HG03442 (cell line): ENCODE measurements at regions not wholly inside any gene's neighbourhood (a gene's known extent, or its start where the extent isn't known, plus 50 kb on each side); places are given as distances from the start of the nearest gene placed in this dataset.

Source experiments
- ATAC-seq: cut with Tn5 transposase; IDR thresholded peaks from one replicate; pipeline ENCODE4 v1.9.1; 2021; ENCODE audit warnings: mild to moderate bottlenecking, moderate library complexity; ENCODE audit not compliant: unreplicated experiment

DNA sequence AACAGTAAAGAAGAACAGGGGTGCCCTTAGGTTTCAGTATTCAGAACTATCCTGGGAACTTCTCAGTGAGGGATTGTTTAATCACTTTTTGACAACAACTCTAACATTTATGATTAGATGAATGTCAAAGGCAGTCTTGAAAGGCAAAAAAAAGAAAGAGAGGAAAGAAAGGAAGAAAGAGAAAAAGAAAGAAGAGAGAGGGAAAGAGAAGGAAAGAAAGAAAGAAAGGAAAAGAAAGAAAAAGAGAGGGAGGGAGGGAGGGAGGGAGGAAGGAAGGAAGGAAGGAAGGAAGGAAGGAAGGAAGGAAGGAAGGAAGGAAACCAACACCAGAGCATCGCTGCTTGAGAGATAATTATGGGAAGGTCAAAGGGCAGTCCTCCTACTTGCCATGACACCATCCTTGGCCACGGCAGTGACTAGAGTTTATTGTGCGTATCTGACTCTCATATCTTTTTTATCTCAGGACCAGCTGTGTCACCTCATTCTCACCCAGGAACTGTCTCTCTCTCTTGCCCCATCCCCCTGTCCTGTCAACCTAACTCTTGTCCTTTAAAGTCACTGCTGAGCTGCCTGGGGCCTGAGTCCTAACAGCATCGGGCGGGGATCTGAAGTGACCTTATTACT lies 96.8 kb upstream of the ATXN1 start:
- ATAC-seq, result no peak

GRCh38 chr6:16855460-16855859 lies 94.2 kb upstream of the ATXN1 start:
- peak; percentile 37 for ATAC-seq

DNA sequence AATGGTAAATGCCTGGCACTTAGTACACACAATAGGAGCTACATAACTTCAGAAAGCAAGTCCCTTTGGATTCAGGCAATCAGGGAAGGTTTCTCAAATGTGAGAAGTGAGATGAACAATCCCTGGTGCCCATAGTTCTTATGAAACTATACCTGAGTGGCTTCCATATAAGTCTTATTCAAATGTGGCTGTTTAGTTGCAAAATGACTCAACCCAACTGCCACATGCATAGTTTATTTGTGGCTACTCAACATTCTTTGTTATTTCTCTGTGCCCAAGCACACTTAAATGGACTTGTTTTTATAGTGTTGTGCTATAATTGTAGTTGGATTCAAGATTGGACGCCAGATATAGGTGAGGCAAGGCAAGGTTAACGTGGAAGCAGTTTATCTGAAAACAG lies 93.7 kb upstream of the ATXN1 start:
- peak; percentile 87 for ATAC-seq

- ATAC-seq, result no peak
Observed at GRCh38 chr6:16852671-16853070, 91.4 kb upstream of the ATXN1 start.

GRCh38 chr6:16851758-16852157 lies 90.5 kb upstream of the ATXN1 start:
- ATAC-seq, result peak; percentile 35

- no peak for ATAC-seq
Observed at GRCh38 chr6:16851044-16851540, 89.8 kb upstream of the ATXN1 start.

DNA sequence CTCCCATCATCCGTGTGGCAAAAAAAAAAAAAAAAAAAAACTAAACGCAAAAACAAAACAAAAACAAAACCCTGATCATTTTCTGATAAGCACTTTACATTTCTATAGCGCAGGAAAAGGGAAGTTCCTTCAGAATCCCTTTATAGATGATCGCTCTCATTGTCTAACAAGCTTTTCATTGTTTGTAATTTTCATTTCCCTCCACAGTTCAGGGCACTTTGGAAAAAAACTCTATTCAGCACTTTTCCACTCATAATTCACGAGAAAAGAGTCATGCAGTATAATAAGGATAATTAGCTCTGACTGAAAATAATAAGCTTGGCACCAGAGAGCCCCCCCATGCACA lies 89.4 kb upstream of the ATXN1 start:
- ATAC-seq, result no peak

DNA sequence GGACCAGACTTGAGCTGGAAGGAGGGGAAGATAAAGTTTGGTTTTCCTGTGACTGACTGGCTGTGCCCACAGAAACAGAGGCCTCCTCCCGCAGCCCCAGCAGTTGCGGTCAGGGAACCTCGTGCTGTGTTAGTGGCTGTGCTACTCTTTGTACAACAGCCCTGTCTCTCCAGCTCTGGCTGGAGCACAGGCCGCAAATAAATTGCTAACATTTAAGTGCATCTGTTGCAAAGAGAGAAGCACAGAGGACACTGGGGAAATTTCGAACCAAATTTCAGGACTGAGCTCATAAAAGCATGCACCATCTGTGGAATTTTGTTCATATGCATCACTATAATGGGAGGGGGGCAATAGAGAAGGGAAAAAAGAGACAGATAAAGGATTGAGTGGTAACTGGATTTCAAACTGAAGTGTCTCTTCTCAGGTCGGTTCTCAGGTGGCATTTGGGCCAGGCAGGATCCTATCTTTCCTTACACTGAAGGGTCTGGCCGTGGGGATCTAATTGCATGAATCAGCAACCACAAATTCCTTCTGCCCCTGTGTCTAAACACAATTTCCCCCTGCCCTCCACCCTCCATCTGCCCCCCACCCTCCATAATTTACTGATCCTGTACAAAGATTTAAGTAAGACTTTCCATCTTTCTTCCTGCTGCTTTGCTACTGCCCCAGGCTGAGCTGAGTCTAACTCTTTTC lies 88.9 kb upstream of the ATXN1 start:
- ATAC-seq, result no peak

DNA sequence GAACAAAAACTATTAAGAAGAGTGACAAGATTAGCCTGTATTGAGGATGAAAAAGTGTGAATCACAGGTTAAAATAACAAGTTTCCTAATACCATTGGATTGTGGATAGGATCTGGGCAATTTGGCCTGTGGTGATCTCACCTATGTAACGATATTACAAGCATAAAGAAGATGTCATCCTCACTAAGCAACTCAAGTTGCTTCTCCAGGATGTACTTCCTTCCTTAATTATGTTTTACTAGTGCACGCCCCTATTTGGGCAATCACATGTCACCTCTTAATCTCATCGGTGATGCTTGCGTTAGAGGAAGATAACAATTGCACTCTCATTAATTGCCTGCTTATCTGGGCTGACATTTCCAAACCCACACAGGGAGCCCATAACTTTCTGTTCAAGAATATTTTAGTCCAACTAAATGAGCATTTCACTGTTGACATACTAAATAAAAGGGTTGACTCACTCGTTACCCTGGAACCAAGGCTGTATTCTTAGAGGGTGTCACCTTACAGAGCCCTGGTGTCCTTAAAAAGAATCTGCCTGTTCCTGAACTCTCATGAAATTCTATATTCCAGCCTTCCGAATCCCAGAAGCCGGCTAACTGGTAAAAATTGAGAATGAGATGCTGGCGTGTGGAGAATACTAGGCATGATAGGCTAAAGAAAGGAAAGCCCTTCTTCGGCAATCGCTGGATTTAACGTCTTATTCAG lies 88.2 kb upstream of the ATXN1 start:
- no peak for ATAC-seq

DNA sequence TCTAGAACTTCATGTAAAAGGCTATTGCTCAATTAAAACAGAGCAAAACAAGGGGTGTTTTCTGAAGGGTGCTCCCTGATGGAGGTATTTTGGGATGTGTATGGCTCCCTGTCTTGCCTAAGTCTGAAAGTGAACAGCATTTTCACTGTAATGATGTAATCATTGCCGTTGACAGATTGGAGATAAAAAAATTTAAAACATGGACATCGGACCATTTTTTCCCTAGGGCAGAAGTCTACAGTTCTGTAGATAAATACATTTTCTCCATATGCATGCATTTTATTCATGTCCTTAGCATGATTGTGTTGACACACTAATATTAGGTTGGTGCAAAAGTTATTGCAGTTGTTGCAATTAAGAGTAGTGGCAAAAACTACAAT lies 85.1 kb upstream of the ATXN1 start:
- no peak for ATAC-seq

DNA sequence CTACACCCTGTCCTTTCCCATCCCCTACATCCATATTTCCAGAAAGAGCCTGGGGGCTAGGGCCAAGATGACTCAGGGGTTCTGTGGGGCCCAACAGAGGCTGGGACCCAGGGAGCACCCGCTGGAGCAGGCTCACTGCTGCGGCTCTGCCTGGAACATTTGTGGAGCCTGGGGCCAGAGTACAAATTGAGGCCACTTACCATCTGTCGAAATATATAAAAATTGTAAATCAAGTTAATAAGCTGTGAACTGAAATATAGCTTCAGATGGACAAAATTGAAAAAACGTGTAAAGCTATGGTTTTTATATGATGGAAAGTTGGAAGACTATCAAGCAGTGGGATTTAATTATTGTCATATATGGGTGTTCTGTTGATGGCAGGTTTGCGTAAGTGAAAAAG lies 82.9 kb upstream of the ATXN1 start:
- no peak for ATAC-seq

DNA sequence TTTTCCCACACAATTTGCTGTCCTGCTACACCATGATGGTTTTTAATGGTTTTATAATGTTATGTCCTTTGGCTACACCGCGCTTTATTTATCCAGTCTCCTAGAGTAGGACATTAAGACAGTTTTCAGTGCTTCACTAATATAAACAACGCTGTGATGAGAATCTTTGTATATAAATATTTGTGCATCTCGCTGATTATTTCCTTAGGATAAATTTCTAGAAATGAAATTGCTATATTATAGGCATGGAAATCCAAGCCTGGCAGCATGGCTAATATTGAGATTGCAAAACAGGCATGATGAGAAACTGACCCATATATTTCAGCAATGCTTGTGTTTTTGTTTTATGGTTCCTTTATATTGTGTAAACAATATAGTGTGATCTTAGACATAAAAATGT lies 81.4 kb upstream of the ATXN1 start:
- no peak for ATAC-seq

DNA sequence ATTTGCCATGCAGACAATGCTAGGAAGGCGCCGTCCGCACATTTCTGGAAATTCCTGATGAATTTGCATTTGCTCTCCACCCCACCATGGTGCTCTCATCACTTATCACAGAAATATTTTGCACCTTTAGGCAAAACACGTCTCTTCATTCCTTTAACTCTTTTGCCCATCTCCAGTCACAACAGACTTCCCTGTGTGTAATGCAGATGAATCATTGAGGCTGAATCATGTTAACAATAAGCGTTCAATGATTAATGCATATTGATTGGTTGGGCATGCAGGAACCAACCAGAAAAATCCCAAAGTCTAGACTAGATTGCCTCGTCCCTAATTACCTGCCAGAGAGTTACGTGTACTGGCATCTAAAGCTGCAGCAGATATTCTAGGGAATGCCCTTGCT lies 80.0 kb upstream of the ATXN1 start:
- ATAC-seq, result no peak

- peak; percentile 32 for ATAC-seq
Observed at GRCh38 chr6:16840725-16841124, 79.5 kb upstream of the ATXN1 start.

DNA sequence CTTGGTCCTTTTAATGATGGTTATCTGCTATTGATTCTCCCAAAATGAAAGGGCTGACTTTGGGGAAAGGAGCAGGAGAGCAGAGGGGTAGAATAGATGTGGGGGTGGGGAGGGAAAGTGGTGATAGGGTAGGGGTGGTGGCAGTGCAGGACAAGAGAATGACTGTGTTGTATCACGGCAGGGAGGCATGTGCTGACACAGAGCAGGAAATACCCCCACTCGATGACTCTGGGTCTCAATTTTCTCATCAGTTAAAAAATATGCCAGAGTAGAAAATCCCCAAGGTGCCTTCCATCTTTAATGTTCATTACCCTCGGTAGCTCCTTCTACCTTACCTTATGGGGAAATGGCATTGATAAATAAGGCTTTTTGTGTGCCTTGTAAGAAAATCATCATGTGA lies 79.0 kb upstream of the ATXN1 start:
- no peak for ATAC-seq

GRCh38 chr6:16839631-16840179 lies 78.4 kb upstream of the ATXN1 start:
- ATAC-seq, result no peak

DNA sequence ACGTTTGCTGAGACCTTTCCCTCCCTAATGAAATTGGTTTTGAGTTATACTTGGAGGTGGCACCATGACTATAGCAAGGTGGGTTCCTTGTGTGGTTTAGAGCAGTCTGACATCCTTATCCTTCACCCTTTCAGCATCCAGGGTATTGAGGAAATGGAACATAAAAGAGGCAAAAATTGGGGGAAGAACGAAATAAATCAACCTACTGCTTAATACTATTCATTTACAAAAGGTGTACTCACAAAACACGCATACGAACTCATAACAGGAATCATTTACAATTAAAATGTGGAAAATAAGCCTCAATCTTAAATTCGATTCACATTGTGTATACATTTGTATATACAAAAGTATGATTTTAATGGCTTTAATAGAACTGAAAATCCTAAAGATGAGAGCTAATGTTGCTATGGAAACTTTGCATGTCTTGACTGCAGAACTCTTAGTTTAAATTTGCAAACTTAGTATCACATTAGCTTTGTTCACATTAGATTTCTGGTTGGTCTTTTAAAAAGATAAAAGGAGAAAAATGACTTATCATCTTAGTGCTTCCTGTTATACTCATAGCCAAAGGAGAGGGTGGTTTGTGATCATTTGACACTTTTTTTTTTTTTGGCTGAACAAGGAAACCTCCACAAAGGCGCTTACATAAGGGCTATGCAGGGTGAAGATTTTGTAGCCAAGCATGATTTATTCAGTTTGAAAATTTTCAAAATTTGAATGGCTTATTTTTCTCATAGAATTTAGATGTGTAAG lies 76.1 kb upstream of the ATXN1 start:
- ATAC-seq, result no peak

GRCh38 chr6:16836144-16836981 lies 75.1 kb upstream of the ATXN1 start:
- ATAC-seq, result peak; percentile 66

DNA sequence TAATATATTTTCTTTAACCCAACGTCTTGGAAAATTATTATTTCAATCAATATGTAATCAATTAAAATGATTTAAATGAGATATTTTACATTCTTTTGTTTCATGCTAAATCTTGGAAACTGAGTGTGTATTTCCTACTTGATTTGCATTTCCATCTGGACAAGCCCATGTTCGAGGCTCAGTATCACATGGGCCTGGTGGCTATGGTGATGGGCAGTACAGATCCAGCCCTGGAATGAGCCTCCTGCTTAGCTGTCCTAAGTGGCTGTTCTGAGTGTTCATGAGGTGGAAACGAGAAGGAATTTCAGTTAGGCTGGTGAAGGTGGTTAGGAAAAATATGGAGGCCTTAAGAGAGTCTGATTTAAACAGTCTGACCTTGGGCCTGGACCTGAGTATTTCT lies 73.0 kb upstream of the ATXN1 start:
- ATAC-seq, result no peak

DNA sequence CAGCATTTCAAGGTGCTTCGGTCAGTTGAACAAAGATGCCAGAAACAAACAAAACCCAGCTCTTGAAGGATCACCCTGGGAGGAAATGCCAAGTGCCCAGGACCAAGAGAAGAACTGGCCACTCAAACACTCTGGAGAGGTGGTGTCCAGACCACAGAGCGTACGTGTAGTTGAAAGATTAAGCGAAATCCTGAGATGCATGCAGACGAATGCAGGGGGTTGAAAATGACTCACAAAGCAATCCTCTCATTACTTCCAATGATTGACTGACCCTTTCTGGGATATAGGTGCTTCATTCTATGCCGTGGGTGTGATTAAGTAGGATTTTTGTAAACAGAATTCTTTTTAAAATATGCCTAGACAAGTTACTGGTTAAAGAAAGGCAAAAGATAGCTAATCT lies 71.5 kb upstream of the ATXN1 start:
- no peak for ATAC-seq
